HG02610 (cell line): ENCODE measurements at regions not wholly inside any gene's neighbourhood (a gene's known extent, or its start where the extent isn't known, plus 50 kb on each side); places are given as distances from the start of the nearest gene placed in this dataset.
"Not testable (repeated sequence)": the region's sequence is repeated elsewhere in the genome, so short reads cannot be mapped to it uniquely, and the experiment has no call there.

Experiments used
- ATAC-seq: cut with Tn5 transposase; IDR thresholded peaks from one replicate; pipeline ENCODE4 v1.9.1; 2021; ENCODE audit warnings: mild to moderate bottlenecking, moderate library complexity; ENCODE audit not compliant: unreplicated experiment

DNA sequence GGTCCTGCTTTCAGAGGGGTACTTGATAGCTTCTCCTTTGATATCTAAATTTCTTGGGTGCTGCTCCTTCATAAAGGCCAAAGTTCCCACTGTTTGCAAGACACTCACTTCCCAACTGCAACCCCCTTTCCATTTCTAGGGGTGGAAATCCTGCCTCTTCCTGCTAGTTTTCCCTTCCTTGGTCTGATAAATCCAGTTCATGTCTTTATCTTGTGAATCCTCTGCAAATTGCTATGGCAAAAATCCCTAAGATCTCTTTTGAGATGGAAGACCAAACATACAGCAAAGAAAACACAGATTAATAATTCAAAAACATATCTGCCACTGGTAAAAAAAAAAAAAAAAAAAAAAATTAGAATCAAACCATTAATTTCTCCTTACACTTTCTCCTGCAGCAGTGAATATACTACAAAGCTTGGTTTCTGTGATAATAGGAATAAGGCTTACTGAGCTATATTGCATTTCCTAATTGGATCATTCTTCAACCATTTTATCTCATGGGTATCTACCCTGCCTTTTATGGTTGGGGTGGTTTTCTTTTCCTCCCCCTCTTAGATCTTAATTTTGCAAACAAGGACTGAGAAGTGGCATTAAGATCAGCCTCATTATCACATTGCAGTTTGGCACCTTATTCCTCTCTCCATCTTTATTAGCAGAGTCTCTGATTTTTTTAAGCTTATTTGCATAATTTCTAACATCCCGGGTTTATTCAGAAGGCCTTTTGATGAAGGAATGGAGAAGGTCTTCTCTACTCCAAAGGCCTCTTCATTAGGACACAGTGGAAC lies 439.1 kb downstream of the XYLT1 start:
- ATAC-seq: no peak

DNA sequence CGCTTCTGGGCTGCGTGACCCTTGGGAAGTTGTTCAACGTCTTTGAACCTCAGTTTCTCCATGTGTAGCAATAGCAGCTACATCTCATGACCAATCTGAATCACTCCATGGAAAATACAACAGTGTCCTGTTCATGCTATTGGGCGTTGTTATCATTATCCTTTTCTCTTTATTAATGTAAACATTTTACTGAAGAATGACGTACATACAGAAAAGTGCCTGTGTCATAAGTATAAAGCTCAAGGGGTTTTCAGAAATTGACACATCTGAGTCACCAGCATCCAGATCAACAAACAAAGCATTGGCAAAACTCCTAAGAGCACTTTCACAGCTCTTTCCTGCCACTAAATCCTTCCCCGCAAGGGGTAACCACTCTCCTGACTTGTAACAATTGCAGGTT lies 438.4 kb downstream of the XYLT1 start:
- ATAC-seq: no peak

DNA sequence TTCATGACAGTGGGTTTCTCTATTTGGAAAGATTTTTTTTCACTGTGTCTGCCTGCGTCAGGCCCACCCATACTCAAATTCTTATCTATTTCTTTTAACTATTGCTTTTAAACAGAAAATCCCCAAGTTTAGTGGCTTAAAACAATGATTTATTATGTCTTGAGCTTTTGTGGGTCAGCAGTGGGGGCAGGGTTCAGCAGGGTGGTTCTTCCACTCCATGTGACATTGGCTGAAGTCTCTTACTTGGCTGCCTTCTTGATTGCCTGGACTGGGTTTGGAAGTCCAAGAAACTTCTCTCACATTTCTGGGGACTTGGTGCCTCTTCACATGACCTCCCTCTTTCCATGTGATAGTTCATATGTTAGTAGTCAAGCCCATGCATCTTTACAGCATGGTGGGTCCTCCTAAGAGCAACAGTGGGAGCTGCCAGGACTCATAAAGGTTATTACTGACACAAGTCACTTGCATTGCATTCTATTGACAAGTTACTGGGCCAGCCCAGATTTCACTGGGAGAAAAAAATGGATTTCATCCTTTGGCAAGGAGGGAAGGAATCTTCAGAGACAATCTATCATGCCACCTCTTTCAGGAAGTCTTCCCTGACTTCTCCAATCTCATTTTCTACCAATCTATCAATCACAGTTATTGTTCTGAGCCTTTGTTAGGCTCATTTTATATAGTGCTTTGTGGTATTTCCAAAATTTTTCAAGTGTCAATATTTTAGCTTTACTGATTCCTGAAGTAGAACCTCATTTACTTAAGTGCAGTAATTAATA lies 436.1 kb downstream of the XYLT1 start:
- no peak for ATAC-seq

DNA sequence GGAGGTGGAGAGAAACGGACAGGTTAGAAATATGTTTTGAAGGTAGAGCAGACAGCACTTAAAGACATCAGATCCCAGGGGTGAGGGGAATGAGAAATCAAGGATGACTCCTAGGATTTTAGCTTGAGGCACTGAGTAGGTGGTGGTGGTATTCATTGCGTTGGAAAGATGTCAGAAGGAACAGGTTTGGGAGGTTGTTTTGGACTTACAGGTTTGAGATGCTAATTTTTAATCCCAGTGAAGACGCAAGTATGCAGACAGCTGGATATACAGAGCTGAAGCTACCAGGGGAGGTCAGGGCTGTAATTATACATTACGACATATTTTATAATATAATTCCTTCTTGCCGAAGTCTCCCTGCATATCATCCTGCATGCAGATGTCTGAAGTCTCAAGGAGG lies 433.3 kb downstream of the XYLT1 start:
- ATAC-seq: no peak

DNA sequence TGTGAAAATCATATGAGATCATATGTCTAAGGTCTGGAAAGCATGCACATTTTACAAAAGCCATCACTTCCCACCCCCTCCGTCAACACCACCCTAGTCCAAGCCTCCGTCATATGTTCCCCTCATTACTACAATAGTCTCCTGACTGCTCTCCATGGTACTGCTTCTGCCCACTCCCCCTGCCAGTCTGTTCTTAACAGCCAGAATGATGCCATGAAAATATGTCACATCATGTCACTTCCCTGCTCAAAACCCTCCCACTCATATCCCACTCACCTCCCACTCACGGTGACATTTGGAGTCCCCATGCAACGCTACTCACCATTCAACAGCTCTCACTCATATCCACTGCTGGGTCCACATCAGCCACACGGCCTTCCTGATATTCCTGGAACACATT lies 432.3 kb downstream of the XYLT1 start:
- ATAC-seq: no peak

DNA sequence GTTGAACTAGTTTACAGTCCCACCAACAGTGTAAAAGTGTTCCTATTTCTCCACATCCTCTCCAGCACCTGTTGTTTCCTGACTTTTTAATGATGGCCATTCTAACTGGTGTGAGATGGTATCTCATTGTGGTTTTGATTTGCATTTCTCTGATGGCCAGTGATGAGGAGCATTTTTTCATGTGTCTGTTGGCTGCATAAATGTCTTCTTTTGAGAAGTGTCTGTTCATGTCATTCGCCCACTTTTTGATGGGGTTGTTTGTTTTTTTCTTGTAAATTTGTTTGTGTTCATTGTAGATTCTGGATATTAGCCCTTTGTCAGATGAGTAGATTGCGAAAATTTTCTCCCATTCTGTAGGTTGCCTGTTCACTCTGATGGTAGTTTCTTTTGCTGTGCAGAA lies 421.7 kb downstream of the XYLT1 start:
- not testable (repeated sequence) for ATAC-seq

DNA sequence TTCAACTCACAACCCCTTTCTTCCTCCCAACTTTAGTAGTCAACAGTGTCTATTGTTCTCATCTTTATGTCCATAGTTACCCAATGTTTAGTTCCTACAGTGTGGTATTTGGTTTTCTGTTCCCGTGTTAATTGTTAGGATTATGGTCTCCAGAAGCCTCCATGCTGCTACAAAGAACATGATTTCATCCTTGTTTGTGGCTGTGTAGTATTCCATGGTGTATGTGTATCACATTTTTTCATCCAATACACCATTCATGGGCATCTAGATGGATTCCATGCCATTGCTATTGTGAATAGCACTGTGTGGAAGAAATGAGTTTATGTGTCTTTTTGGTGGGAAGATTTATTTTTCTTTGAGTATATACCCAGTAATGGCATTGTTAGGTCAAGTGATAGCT lies 420.3 kb downstream of the XYLT1 start:
- no peak for ATAC-seq
